Breast epithelium (tissue), 4 donors: ENCODE measurements at regions not wholly inside any gene's neighbourhood (a gene's known extent, or its start where the extent isn't known, plus 50 kb on each side); places are given as distances from the start of the nearest gene placed in this dataset.
"Not testable (repeated sequence)": the region's sequence is repeated elsewhere in the genome, so short reads cannot be mapped to it uniquely, and the experiment has no call there.

Experiments
- DNase-seq, 2 donors: peaks; one replicate each; pipeline ENCODE4 v3.0.0-alpha.2; 2019; ENCODE audit warnings: low spot score in 2 of 2
- H3K27ac ChIP-seq, 2 donors: fragments of 200-600 bp; sonication (generic) in 1 of 2; one replicate each; pipeline ENCODE4 v1.5.1; 2016 to 2019; ENCODE audit warnings: mild to moderate bottlenecking in 1 of 2
- H3K27me3 ChIP-seq, 2 donors: fragments of 200-600 bp; sonication (generic) in 1 of 2; one replicate each; pipeline versions ENCODE4 v1.5.1 to v1.6.0; 2017 to 2019; ENCODE audit warnings: control low read depth in 1 of 2, mild to moderate bottlenecking in 1 of 2
- H3K36me3 ChIP-seq: fragments of 200-600 bp; one replicate; pipeline ENCODE4 v1.5.1; 2019
- H3K4me1 ChIP-seq, 2 donors: fragments of 200-600 bp; sonication (generic); one replicate each; pipeline ENCODE4 v1.5.1; 2016 to 2019; ENCODE audit warnings: control low read depth in 1 of 2
- H3K4me3 ChIP-seq, 3 donors: fragments of 200-600 bp; sonication (generic); 1 replicate in 2 of 3; 2 replicates in 1 of 3; pipeline ENCODE4 v1.5.1; 2016 to 2019; ENCODE audit warnings: mild to moderate bottlenecking in 3 of 3, moderate library complexity in 2 of 3
- H3K9me3 ChIP-seq, 2 donors: fragments of 200-600 bp; sonication (generic) in 1 of 2; one replicate each; pipeline ENCODE4 v1.5.1; 2016 to 2019; ENCODE audit warnings: control low read depth in 1 of 2
- POLR2A ChIP-seq: fragments of 450-650 bp; IDR thresholded peaks from one replicate; pipeline ENCODE4 v1.6.1; 2016; ENCODE audit warnings: antibody characterized with exemption, mild to moderate bottlenecking, moderate library complexity
- POLR2AphosphoS5 ChIP-seq, 3 donors: sonication (generic); formaldehyde crosslinking; IDR thresholded peaks; one replicate each; pipeline ENCODE4 v1.6.1; 2017; ENCODE audit warnings: antibody characterized with exemption in 3 of 3
- intact Hi-C: fragments of 100-400 bp; cut with DNase I; formaldehyde crosslinking; loops from one replicate; pipeline ENCODE4 v1.15.1; 2023; ENCODE audit warnings: low total_unique reads
- TF ChIP-seq, protein P1 (sequence below), 3 donors: fragments of 450-650 bp; IDR thresholded peaks; one replicate each; pipeline ENCODE4 v1.5.1; 2016 to 2017; ENCODE audit warnings: antibody characterized with exemption in 3 of 3, mild to moderate bottlenecking in 3 of 3, moderate library complexity in 3 of 3

DNA sequence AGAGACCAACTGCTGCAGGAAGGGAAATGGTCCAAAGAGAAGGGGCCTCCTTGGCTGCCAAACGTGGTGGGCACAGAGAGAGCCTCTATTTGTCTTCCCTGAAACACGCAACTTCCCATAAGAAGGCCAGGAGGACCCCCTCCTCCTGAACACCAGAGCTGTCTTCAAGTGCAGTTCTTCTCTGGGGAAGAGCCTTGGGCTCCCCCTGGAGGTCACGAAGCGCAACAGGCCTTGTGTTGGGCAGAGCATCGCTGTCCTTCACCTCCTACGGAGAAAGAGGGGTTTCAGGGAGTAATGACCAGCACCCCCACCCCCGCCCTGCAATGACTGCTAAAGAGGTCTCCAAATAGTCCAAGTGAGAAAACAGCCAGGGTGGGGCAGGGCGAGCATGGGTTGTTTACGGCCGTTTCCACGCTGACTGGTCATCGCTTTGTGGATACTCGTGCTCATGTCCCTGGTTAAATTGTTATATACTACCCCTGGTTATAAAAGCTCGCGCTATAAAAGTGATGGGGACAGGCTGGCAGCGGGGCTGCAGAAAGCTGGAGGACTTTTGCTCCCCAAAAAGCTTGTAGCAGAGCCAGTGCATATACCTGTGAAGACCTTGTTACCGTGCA, 397.5 kb upstream of the ATP10A start:
- intact Hi-C loops, result no loop called here
- Histone ChIP-seq H3K9me3 (no peaks in the 10 kb centered on the region), H3K27ac (no peak overlapping the region), H3K4me3 (no peak overlapping the region), H3K27me3 (peaks cover 0 to 6% of the 10 kb centered on the region in 2 donors), H3K4me1 (no peaks in the 10 kb centered on the region), H3K36me3 (no peaks in the 10 kb centered on the region)
- no peak for DNase-seq
- TF ChIP-seq POLR2A (no peak), POLR2AphosphoS5 (IDR thresholded peaks at IDR 0.05) (no peak)
- TF ChIP-seq, protein P1, sequence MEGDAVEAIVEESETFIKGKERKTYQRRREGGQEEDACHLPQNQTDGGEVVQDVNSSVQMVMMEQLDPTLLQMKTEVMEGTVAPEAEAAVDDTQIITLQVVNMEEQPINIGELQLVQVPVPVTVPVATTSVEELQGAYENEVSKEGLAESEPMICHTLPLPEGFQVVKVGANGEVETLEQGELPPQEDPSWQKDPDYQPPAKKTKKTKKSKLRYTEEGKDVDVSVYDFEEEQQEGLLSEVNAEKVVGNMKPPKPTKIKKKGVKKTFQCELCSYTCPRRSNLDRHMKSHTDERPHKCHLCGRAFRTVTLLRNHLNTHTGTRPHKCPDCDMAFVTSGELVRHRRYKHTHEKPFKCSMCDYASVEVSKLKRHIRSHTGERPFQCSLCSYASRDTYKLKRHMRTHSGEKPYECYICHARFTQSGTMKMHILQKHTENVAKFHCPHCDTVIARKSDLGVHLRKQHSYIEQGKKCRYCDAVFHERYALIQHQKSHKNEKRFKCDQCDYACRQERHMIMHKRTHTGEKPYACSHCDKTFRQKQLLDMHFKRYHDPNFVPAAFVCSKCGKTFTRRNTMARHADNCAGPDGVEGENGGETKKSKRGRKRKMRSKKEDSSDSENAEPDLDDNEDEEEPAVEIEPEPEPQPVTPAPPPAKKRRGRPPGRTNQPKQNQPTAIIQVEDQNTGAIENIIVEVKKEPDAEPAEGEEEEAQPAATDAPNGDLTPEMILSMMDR (IDR thresholded peaks at IDR 0.05), result peak in 2 of 3 donors; percentile 38 to 41

DNA sequence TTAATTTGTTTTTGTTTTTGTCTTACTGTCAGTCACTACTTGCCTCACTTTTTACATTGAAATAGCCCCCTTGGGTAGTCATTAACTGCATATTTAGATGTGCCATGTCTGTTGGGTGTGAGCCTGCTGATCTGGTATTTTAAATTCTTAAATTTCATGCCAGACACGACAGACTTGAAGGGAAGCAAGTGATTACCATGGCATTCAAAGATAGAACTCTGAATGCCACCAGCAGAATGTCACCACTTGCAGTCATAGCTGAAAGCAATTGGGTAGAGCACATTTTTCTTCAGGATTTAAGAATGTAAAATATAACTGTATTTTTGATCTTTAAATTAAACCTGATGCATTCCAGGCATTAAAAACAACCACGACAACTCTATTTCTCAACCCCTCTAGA, 396.5 kb upstream of the ATP10A start:
- Histone ChIP-seq H3K27ac (no peak overlapping the region), H3K4me3 (no peak overlapping the region), H3K9me3 (no peaks in the 10 kb centered on the region), H3K36me3 (no peaks in the 10 kb centered on the region), H3K27me3 (peaks cover 0 to 6% of the 10 kb centered on the region in 2 donors), H3K4me1 (no peaks in the 10 kb centered on the region)
- intact Hi-C loops, result no loop called here
- TF ChIP-seq POLR2AphosphoS5 (IDR thresholded peaks at IDR 0.05) (no peak), POLR2A (no peak)
- TF ChIP-seq, protein P1 (IDR thresholded peaks at IDR 0.05), result no peak
- DNase-seq, result no peak

DNA sequence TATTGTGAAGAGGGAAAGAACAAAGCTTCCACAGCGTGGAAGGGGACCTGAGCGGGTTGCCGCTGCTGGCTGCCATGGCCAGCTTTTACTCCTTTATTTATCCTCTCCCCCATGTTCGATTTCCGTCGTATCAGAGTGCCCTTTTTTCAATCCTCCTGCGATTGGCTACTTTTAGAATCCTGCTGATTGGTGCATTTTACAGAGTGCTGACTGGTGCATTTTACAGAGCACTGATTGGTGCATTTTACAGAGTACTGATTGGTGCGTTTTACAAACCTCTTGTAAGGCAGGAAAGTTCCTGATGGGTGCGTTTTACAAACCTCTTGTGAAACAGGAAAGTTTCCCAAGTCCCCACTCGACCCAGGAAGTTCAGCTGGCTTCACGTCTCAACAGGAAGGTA, 381.7 kb upstream of the ATP10A start:
- H3K4me1 ChIP-seq, intact Hi-C loops, H3K36me3 ChIP-seq, H3K27ac ChIP-seq, DNase-seq, H3K4me3 ChIP-seq, H3K27me3 ChIP-seq: not testable (repeated sequence)
- peaks cover 0 to 30% of the 10 kb centered on the region in 2 donors for H3K9me3 ChIP-seq

DNA sequence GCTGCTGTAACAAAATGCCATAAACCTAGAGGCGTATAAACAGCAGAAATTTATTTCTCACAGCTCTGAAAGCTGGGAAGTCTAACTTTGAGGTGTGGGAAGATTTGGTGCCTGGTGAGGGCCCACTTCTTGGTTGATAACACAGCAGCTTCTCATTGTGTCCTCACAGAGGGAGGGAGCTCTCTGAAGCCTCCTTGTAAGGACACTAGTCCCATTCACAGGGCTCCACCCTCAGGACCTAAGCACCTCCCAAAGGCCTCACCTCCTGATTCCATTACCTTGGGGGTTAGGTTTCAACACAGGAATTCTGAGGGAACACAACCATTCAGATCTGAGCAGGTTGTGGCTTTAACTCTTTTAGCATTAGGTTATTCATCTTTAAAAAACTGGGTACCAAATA, 380.3 kb upstream of the ATP10A start:
- Histone ChIP-seq H3K4me3 (no peak overlapping the region), H3K36me3 (no peaks in the 10 kb centered on the region), H3K9me3 (peaks cover 0 to 30% of the 10 kb centered on the region in 2 donors), H3K27me3 (no peaks in the 10 kb centered on the region), H3K4me1 (no peaks in the 10 kb centered on the region), H3K27ac (no peak overlapping the region)
- intact Hi-C loops, result no loop called here
- TF ChIP-seq POLR2AphosphoS5 (IDR thresholded peaks at IDR 0.05) (no peak), POLR2A (no peak)
- TF ChIP-seq, protein P1 (IDR thresholded peaks at IDR 0.05), result no peak
- DNase-seq, result no peak

DNA sequence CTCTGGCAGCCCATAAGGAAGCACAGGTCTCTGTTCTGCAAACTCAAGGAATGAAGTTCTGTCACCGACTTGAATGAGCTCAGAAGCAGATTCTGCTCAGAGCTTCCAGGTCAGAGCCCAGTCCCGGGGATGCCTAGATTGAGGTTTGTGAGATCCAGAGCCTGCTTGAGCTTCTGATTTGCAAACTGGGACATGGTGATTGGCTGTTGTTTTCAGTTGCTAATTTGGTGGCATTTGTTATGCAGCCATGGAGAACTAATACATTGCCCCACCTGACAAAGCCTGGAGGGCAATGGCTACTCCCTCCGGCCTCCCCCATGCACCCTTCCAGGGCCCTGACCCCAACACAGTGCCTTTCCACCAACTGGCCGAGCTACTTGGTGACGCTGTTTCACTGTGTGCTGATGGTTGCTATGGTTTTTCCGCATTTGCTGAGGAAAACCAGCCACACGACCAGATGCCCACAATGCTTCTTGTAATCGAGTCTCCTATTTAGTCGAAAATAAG, 379.5 kb upstream of the ATP10A start:
- Histone ChIP-seq H3K4me3 (no peak overlapping the region), H3K9me3 (peaks cover 0 to 30% of the 10 kb centered on the region in 2 donors), H3K27ac (no peak overlapping the region), H3K4me1 (no peaks in the 10 kb centered on the region), H3K36me3 (no peaks in the 10 kb centered on the region), H3K27me3 (no peaks in the 10 kb centered on the region)
- no peak for DNase-seq
- intact Hi-C loops, result no loop called here
- TF ChIP-seq POLR2AphosphoS5 (IDR thresholded peaks at IDR 0.05) (no peak), POLR2A (no peak)
- TF ChIP-seq, protein P1 (IDR thresholded peaks at IDR 0.05), result no peak
